Retinal pigment epithelial cell (primary cell): ENCODE measurements at regions not wholly inside any gene's neighbourhood (a gene's known extent, or its start where the extent isn't known, plus 50 kb on each side); places are given as distances from the start of the nearest gene placed in this dataset.
A peak's percentile ranks its signal among the peaks of the same experiment; 100 is the strongest.

ENCODE experiments used
- DNase-seq: peaks from one replicate; pipeline ENCODE4 v3.0.0-alpha.2; 2010; ENCODE audit warnings: low read depth
- H3K4me3 ChIP-seq: 2 replicates; pipeline ENCODE4 v1.5.1; 2011; ENCODE audit warnings: mild to moderate bottlenecking, low read length, control low read depth, moderate library complexity
- TF ChIP-seq, protein P1 (sequence below): conservative IDR thresholded peaks from 2 replicates; pipeline ENCODE4 v1.5.1; 2011; ENCODE audit warnings: low read depth, low read length, control low read depth, inconsistent platforms

- DNase-seq = no peak
- H3K4me3 ChIP-seq = no peak overlapping the region
- TF ChIP-seq, protein P1, sequence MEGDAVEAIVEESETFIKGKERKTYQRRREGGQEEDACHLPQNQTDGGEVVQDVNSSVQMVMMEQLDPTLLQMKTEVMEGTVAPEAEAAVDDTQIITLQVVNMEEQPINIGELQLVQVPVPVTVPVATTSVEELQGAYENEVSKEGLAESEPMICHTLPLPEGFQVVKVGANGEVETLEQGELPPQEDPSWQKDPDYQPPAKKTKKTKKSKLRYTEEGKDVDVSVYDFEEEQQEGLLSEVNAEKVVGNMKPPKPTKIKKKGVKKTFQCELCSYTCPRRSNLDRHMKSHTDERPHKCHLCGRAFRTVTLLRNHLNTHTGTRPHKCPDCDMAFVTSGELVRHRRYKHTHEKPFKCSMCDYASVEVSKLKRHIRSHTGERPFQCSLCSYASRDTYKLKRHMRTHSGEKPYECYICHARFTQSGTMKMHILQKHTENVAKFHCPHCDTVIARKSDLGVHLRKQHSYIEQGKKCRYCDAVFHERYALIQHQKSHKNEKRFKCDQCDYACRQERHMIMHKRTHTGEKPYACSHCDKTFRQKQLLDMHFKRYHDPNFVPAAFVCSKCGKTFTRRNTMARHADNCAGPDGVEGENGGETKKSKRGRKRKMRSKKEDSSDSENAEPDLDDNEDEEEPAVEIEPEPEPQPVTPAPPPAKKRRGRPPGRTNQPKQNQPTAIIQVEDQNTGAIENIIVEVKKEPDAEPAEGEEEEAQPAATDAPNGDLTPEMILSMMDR = no peak
These were observed 89.0 kb downstream of the MXRA5 start for GRCh38 chrX:3257471-3257870.

GRCh38 chrX:3256868-3257267 is 89.6 kb downstream of the MXRA5 start:
- DNase-seq = no peak
- no peak overlapping the region for H3K4me3 ChIP-seq
- TF ChIP-seq, protein P1 = no peak

DNA sequence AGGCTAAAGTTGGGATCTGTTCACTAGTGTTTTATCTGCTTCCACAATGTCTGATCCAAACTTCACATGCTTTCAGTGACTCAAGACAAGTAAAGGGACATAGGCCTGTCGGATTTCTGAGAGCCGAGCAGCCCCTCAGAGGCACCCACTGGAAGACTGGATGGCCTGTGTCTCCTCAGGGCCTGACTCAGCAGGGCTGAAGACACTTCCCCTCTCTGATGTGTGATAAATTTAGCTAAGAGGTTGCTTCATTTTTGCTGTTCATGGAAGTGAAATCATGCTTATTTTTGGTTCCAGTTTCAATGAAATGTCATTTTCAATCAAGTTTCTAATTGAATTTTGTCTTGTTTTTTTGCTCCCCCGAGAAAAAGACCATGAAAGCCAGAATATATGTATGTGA is 93.7 kb downstream of the MXRA5 start:
- TF ChIP-seq, protein P1 = no peak
- H3K4me3 ChIP-seq = no peak overlapping the region
- no peak for DNase-seq

GRCh38 chrX:3250966-3251365 is 95.5 kb downstream of the MXRA5 start:
- H3K4me3 ChIP-seq = no peak overlapping the region
- TF ChIP-seq, protein P1 = no peak
- DNase-seq = no peak

- DNase-seq = no peak
These were observed 101.5 kb downstream of the MXRA5 start for GRCh38 chrX:3244955-3245354.

DNA sequence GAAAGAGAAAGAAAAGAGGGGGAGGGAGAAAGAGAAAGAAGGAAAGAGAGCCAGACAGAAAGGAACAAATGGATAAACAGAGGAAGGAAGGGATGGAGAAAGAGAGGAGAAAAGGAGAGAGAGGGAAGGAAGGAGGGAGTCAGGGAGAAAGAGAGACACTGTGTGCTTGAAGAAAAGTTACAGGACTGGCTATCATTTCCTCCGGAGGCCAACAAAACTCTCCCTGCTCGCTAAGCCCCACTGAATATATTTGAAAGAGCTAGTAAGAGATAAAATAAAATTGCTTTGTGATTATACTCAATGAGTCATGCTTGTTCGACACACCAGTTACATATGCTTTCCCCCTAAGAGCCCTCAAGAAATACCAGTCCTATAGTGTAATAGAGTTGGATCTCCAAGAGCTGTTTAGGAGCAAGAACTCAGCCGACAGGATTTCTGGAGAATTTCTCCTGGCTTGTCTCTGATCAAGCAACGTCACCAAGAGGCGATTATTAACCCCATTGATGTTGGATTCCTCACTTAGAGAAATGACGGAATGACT is 102.2 kb downstream of the MXRA5 start:
- TF ChIP-seq, protein P1 = no peak
- H3K4me3 ChIP-seq = no peak overlapping the region
- DNase-seq = peak; percentile 73

More at GRCh38 chrX:3244955-3245354, 101.5 kb downstream of the MXRA5 start:
- TF ChIP-seq, protein P1 = peak; percentile 12
- H3K4me3 ChIP-seq = no peak overlapping the region

GRCh38 chrX:3232262-3232923 is 114.1 kb downstream of the MXRA5 start:
- DNase-seq = no peak
- TF ChIP-seq, protein P1 = no peak
- no peak overlapping the region for H3K4me3 ChIP-seq
